ENCODE measurements at regions not wholly inside any gene's neighbourhood (a gene's known extent, or its start where the extent isn't known, plus 50 kb on each side); places are given as distances from the start of the nearest gene placed in this dataset.
A peak's percentile ranks its signal among the peaks of the same experiment; 100 is the strongest.
"Not testable (repeated sequence)": the region's sequence is repeated elsewhere in the genome, so short reads cannot be mapped to it uniquely, and the experiment has no call there.

- DNase-seq (ENCODE audit: low read depth): no peak
Measured at GRCh38 chr13:89474432-89474831, 1803.3 kb downstream of the SLITRK5 start.

GRCh38 chr13:89486065-89486464 is 1814.9 kb downstream of the SLITRK5 start:
- DNase-seq (ENCODE audit: low read depth): no peak

- DNase-seq (ENCODE audit: low read depth): no peak
Measured at GRCh38 chr13:89486709-89487108, 1815.5 kb downstream of the SLITRK5 start.

GRCh38 chr13:89490661-89491060 is 1819.5 kb downstream of the SLITRK5 start:
- DNase-seq (ENCODE audit: low read depth): no peak

- no peak for DNase-seq (ENCODE audit: low read depth)
Measured at GRCh38 chr13:89496478-89496877, 1825.3 kb downstream of the SLITRK5 start.

- no peak for DNase-seq (ENCODE audit: low read depth)
Measured at GRCh38 chr13:89497658-89498057, 1826.5 kb downstream of the SLITRK5 start.

- no peak for DNase-seq (ENCODE audit: low read depth)
Measured at GRCh38 chr13:89502286-89502685, 1831.1 kb downstream of the SLITRK5 start.

GRCh38 chr13:89514534-89515312 is 1832.8 kb upstream of the MIR17HG start:
- peak; percentile 79 for DNase-seq (ENCODE audit: low read depth)

GRCh38 chr13:89515948-89516347 is 1831.5 kb upstream of the MIR17HG start:
- no peak for DNase-seq (ENCODE audit: low read depth)

- no peak for DNase-seq (ENCODE audit: low read depth)
Measured at GRCh38 chr13:89518289-89519077, 1829.0 kb upstream of the MIR17HG start.

GRCh38 chr13:89520468-89520867 is 1827.0 kb upstream of the MIR17HG start:
- no peak for DNase-seq (ENCODE audit: low read depth)

GRCh38 chr13:89521672-89522071 is 1825.8 kb upstream of the MIR17HG start:
- not testable (repeated sequence) for DNase-seq (ENCODE audit: low read depth)

GRCh38 chr13:89541091-89542030 is 1806.1 kb upstream of the MIR17HG start:
- DNase-seq (ENCODE audit: low read depth): no peak

GRCh38 chr13:89550938-89551337 is 1796.5 kb upstream of the MIR17HG start:
- DNase-seq (ENCODE audit: low read depth): no peak

- DNase-seq (ENCODE audit: low read depth): no peak
Measured at GRCh38 chr13:89554801-89555200, 1792.7 kb upstream of the MIR17HG start.

- no peak for DNase-seq (ENCODE audit: low read depth)
Measured at GRCh38 chr13:89565476-89566100, 1781.9 kb upstream of the MIR17HG start.

- no peak for DNase-seq (ENCODE audit: low read depth)
Measured at GRCh38 chr13:89567025-89567424, 1780.5 kb upstream of the MIR17HG start.

- DNase-seq (ENCODE audit: low read depth): no peak
Measured at GRCh38 chr13:89568276-89568675, 1779.2 kb upstream of the MIR17HG start.

- no peak for DNase-seq (ENCODE audit: low read depth)
Measured at GRCh38 chr13:89568746-89569145, 1778.7 kb upstream of the MIR17HG start.

- DNase-seq (ENCODE audit: low read depth): no peak
Measured at GRCh38 chr13:89571676-89572075, 1775.8 kb upstream of the MIR17HG start.

- DNase-seq (ENCODE audit: low read depth): no peak
Measured at GRCh38 chr13:89574077-89574476, 1773.4 kb upstream of the MIR17HG start.

GRCh38 chr13:89577301-89577700 is 1770.2 kb upstream of the MIR17HG start:
- DNase-seq (ENCODE audit: low read depth): no peak

Measured in HS-5 (cell line).